BLaER1 treated with 17β-estradiol and CSF1 and Interleukin-3, amounts not matched to agents 10 nM and 100 nM (cell line): ENCODE measurements at regions not wholly inside any gene's neighbourhood (a gene's known extent, or its start where the extent isn't known, plus 50 kb on each side); places are given as distances from the start of the nearest gene placed in this dataset.

Source experiments
- H3K27ac ChIP-seq, 11 experiments: shearing (Covaris generic); formaldehyde crosslinking; 2 replicates each; pipeline ENCODE4 v1.8.1; 2022
- H3K27me3 ChIP-seq, 11 experiments: shearing (Covaris generic); formaldehyde crosslinking; 2 replicates each; pipeline ENCODE4 v1.8.1; 2022
- H3K36me3 ChIP-seq, 11 experiments: shearing (Covaris generic); formaldehyde crosslinking; 2 replicates each; pipeline ENCODE4 v1.8.1; 2022
- H3K4me1 ChIP-seq, 10 experiments: shearing (Covaris generic); formaldehyde crosslinking; 2 replicates each; pipeline ENCODE4 v1.8.1; 2022
- H3K4me2 ChIP-seq, 11 experiments: shearing (Covaris generic); formaldehyde crosslinking; 2 replicates each; pipeline ENCODE4 v1.8.1; 2022
- H3K4me3 ChIP-seq, 10 experiments: shearing (Covaris generic); formaldehyde crosslinking; 2 replicates each; pipeline ENCODE4 v1.8.1; 2022
- H3K9ac ChIP-seq, 11 experiments: shearing (Covaris generic); formaldehyde crosslinking; 2 replicates each; pipeline ENCODE4 v1.8.1; 2022
- H3K9me3 ChIP-seq, 11 experiments: shearing (Covaris generic); formaldehyde crosslinking; replicated peaks in 1 of 11; 2 replicates each; pipeline ENCODE4 v1.8.1; 2022
- H4K20me1 ChIP-seq, 11 experiments: shearing (Covaris generic); formaldehyde crosslinking; 2 replicates each; pipeline ENCODE4 v1.8.1; 2022
- Cebpa-rat ChIP-seq, 11 experiments: shearing (Covaris generic); IDR thresholded peaks; 2 replicates each; pipeline ENCODE4 v1.8.1; 2022

DNA sequence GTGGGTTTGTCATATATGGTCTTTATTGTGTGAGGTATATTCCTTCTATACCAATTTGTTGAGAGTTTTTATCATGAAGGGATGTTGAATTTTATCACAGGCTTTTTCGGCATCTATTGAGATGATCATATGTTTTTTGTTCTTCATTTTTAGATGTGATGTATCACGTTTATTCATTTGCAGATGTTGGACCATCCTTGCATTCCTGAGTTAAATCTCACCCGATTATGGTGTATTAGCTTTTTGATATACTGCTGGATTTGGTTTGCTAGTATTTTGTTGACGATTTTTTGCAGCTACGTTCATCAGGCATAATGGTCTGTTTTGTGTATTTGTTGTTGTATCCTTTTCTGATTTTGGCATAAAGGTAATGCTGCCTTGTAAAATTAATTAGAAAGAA, 311.0 kb downstream of the PTEN start:
- Histone ChIP-seq H3K4me1 (no peaks in the 10 kb centered on the region), H3K27me3 (no peaks in the 10 kb centered on the region), H3K9ac (no peak overlapping the region), H3K4me3 (no peak overlapping the region), H3K9me3 (peaks cover 24 to 35% (median 29%) of the 10 kb centered on the region in 11 experiments), H3K27ac (no peak overlapping the region), H3K36me3 (no peaks in the 10 kb centered on the region), H3K4me2 (no peak overlapping the region), H4K20me1 (no peaks in the 10 kb centered on the region)
- TF ChIP-seq Cebpa-rat (IDR thresholded peaks at IDR 0.05), result no peak

DNA sequence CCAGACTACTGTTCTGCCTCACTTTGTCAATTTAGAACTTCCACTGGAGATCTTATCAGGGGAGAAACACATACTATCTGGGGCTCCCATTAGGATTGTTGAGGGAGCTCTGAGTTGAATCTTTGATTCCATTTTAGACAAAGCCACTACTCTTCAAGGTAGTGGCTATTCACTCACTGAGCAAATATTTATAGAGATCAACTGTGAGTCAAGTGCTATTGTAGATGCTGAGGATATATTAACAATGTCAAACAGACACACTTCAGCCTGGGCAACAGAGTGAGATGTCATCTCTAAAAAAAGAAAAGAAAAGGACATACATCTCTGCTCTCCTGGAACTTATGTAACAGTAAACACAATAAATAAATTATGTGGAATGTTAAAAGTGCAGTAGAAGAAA, 315.3 kb downstream of the PTEN start:
- no peak overlapping the region for H3K4me3 ChIP-seq
- no peak overlapping the region for H3K4me2 ChIP-seq
- no peaks in the 10 kb centered on the region for H3K4me1 ChIP-seq
- H3K27ac ChIP-seq, result no peak overlapping the region
- no peaks in the 10 kb centered on the region for H4K20me1 ChIP-seq
- peaks cover 18 to 32% (median 22%) of the 10 kb centered on the region in 11 experiments for H3K9me3 ChIP-seq
- H3K36me3 ChIP-seq, result no peaks in the 10 kb centered on the region
- no peak for TF ChIP-seq Cebpa-rat (IDR thresholded peaks at IDR 0.05)
- H3K27me3 ChIP-seq, result no peaks in the 10 kb centered on the region
- no peak overlapping the region for H3K9ac ChIP-seq

DNA sequence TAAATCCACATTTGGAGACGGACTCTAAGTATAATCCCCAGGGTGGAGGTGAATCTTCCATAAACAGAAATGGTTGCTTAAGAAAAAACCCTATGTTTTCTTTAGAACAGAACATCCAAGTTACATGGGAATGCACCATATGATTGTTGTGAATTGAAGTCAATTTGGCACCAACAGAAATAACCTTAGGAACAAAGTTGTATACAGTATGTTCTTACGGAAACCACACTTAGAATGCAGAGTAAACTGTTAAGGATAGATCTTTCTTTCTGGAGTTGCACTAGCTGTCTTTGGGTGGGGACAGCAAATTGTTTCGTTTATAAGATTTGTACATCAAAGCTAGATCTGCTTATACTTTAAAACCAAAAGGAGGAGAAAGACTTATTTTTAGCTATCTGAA, 316.4 kb downstream of the PTEN start:
- TF ChIP-seq Cebpa-rat (IDR thresholded peaks at IDR 0.05), result no peak
- H3K4me2 ChIP-seq, result no peak overlapping the region

GRCh38 chr10:88181902-88182600, 318.6 kb downstream of the PTEN start:
- Histone ChIP-seq H3K36me3 (no peaks in the 10 kb centered on the region), H3K4me1 (no peaks in the 10 kb centered on the region), H3K9me3 (peaks cover 5 to 15% (median 11%) of the 10 kb centered on the region in 11 experiments; a peak in 18 of 22 replicates), H3K4me2 (no peak overlapping the region), H4K20me1 (no peaks in the 10 kb centered on the region), H3K27ac (no peak overlapping the region), H3K4me3 (no peak overlapping the region), H3K27me3 (no peaks in the 10 kb centered on the region), H3K9ac (no peak overlapping the region)
- TF ChIP-seq Cebpa-rat (IDR thresholded peaks at IDR 0.05), result no peak

More for the DNA sequence above, 316.4 kb downstream of the PTEN start:
- no peak overlapping the region for H3K9ac ChIP-seq
- H3K27ac ChIP-seq, result no peak overlapping the region
- H3K9me3 ChIP-seq, result peaks cover 8 to 24% (median 15%) of the 10 kb centered on the region in 11 experiments; a peak in 21 of 22 replicates
- H3K36me3 ChIP-seq, result no peaks in the 10 kb centered on the region
- H4K20me1 ChIP-seq, result no peaks in the 10 kb centered on the region
- no peaks in the 10 kb centered on the region for H3K27me3 ChIP-seq
- no peaks in the 10 kb centered on the region for H3K4me1 ChIP-seq
- no peak overlapping the region for H3K4me3 ChIP-seq

GRCh38 chr10:88182601-88182930, 319.1 kb downstream of the PTEN start:
- H3K9me3 ChIP-seq, result peaks cover 5 to 12% (median 8%) of the 10 kb centered on the region in 11 experiments; a peak in 18 of 22 replicates
- no peak overlapping the region for H3K4me3 ChIP-seq
- no peaks in the 10 kb centered on the region for H3K4me1 ChIP-seq
- no peak overlapping the region for H3K27ac ChIP-seq
- no peak overlapping the region for H3K9ac ChIP-seq
- TF ChIP-seq Cebpa-rat (IDR thresholded peaks at IDR 0.05), result no peak
- H3K36me3 ChIP-seq, result no peaks in the 10 kb centered on the region
- H3K4me2 ChIP-seq, result no peak overlapping the region
- H3K27me3 ChIP-seq, result no peaks in the 10 kb centered on the region
- no peaks in the 10 kb centered on the region for H4K20me1 ChIP-seq

DNA sequence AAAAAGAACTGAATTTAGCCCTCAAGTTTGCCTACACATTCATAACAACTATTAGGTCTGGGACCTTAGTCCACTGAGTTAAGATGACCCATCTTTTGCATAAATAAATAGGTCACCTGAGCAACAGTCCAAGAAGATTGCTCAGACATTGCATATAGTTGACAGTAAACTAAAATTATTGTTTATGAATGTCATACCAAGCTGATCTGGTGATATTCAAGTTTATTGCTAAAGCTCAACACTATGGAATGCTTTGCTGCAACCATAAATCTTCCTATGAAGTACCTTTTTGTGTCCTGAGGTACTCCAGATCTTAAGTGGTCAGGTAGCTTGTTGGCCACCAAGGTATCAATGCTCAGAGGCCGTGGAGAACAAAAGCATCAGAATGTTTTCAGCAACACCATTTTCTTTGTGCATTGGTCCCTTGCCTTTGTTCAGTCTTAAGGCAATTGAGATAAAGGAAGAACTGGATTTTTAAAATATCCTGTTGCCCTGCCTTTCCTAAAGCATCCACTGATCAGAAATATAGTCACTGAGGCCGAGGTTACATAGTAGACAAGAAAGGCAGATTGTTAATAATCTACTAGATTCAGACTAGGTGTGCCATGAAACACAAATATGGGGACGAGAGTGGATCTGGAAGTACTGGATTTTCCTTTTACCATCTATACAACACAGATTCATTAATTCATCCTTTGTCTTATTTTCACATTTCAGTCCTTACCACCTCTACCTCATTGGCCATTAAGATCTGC, 321.3 kb downstream of the PTEN start:
- no peaks in the 10 kb centered on the region for H3K36me3 ChIP-seq
- no peak overlapping the region for H3K27ac ChIP-seq
- H3K4me1 ChIP-seq, result no peaks in the 10 kb centered on the region
- no peak overlapping the region for H3K9ac ChIP-seq
- no peak overlapping the region for H3K4me2 ChIP-seq
- no peak overlapping the region for H3K4me3 ChIP-seq
- no peaks in the 10 kb centered on the region for H4K20me1 ChIP-seq
- H3K27me3 ChIP-seq, result no peaks in the 10 kb centered on the region
- H3K9me3 ChIP-seq, result no peaks in the 10 kb centered on the region
- no peak for TF ChIP-seq Cebpa-rat (IDR thresholded peaks at IDR 0.05)

DNA sequence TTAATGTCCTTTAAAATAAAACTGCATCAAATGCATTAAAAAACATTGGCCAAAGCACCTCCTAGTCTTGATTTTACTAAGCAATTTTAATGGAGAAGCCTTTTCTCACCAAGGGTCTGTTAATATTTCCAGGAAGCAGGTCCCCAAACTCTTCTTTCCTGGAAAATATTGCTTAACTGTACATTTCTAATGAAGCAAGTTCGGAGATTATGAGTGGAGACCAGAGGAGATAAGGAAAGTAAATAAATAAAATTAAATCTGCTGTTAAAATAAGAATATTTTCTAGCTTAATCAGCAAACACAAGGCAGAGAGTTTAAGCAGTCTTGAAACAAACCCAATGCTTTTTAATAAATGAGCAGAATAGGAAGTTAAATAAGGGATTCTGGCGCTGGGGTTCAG, 322.4 kb downstream of the PTEN start:
- no peak overlapping the region for H3K4me2 ChIP-seq
- H3K4me3 ChIP-seq, result no peak overlapping the region
- no peak for TF ChIP-seq Cebpa-rat (IDR thresholded peaks at IDR 0.05)

GRCh38 chr10:88186335-88186734, 322.9 kb downstream of the PTEN start:
- no peak for TF ChIP-seq Cebpa-rat (IDR thresholded peaks at IDR 0.05)
- Histone ChIP-seq H3K27ac (no peak overlapping the region), H3K9ac (no peak overlapping the region), H3K4me3 (no peak overlapping the region), H3K27me3 (no peaks in the 10 kb centered on the region), H4K20me1 (no peaks in the 10 kb centered on the region), H3K9me3 (no peaks in the 10 kb centered on the region), H3K4me2 (no peak overlapping the region), H3K36me3 (no peaks in the 10 kb centered on the region), H3K4me1 (no peaks in the 10 kb centered on the region)

More for the DNA sequence above, 322.4 kb downstream of the PTEN start:
- Histone ChIP-seq H3K4me1 (no peaks in the 10 kb centered on the region), H3K36me3 (no peaks in the 10 kb centered on the region), H4K20me1 (no peaks in the 10 kb centered on the region), H3K27me3 (no peaks in the 10 kb centered on the region), H3K9ac (no peak overlapping the region), H3K9me3 (no peaks in the 10 kb centered on the region), H3K27ac (no peak overlapping the region)

GRCh38 chr10:88187472-88187871, 324.0 kb downstream of the PTEN start:
- no peak overlapping the region for H3K4me2 ChIP-seq
- TF ChIP-seq Cebpa-rat (IDR thresholded peaks at IDR 0.05), result no peak

GRCh38 chr10:88190123-88190522, 326.7 kb downstream of the PTEN start:
- Histone ChIP-seq H3K36me3 (no peaks in the 10 kb centered on the region), H4K20me1 (no peaks in the 10 kb centered on the region), H3K27me3 (no peaks in the 10 kb centered on the region), H3K9ac (no peak overlapping the region), H3K4me3 (no peak overlapping the region), H3K9me3 (no peaks in the 10 kb centered on the region), H3K4me2 (no peak overlapping the region), H3K4me1 (0 out of 20 replicates have a peak, but pooled peaks cover 0 to 5% (median 0%) of the 10 kb centered on the region in 10 experiments), H3K27ac (no peak overlapping the region)
- TF ChIP-seq Cebpa-rat (IDR thresholded peaks at IDR 0.05), result no peak

More at GRCh38 chr10:88187472-88187871, 324.0 kb downstream of the PTEN start:
- Histone ChIP-seq H3K4me1 (no peaks in the 10 kb centered on the region), H4K20me1 (no peaks in the 10 kb centered on the region), H3K27ac (no peak overlapping the region), H3K9me3 (no peaks in the 10 kb centered on the region), H3K9ac (no peak overlapping the region), H3K4me3 (no peak overlapping the region), H3K27me3 (no peaks in the 10 kb centered on the region), H3K36me3 (no peaks in the 10 kb centered on the region)
